ENCODE measurements at regions not wholly inside any gene's neighbourhood (a gene's known extent, or its start where the extent isn't known, plus 50 kb on each side); places are given as distances from the start of the nearest gene placed in this dataset.

- TF ChIP-seq CTCF (IDR thresholded peaks at IDR 0.05; ENCODE audit: control extremely low read depth, extremely low read depth, low read depth, missing control alignments), result no peak
- ChIA-PET CTCF (interaction anchor here (1.0 kb wide), 1 partner anchor 578 kb away, joined by 3 read pairs; no protein-coding TSS in a partner anchor), POLR2A (no interaction called here)
- no peak for DNase-seq (ENCODE audit: extremely low spot score)
Measured at GRCh38 chr15:81843757-81844407, 201.9 kb downstream of the MEX3B start.

GRCh38 chr15:81843226-81843625 lies 202.6 kb downstream of the MEX3B start:
- DNase-seq (ENCODE audit: extremely low spot score), result no peak
- CTCF ChIA-PET, result interaction anchor here (0.8 kb wide), 1 partner anchor 29 kb away, joined by 3 read pairs; no protein-coding TSS in a partner anchor
- no peak for TF ChIP-seq CTCF (IDR thresholded peaks at IDR 0.05; ENCODE audit: control extremely low read depth, extremely low read depth, low read depth, missing control alignments)
- POLR2A ChIA-PET, result no interaction called here

- ChIA-PET CTCF (interaction anchor here (1.0 kb wide), 1 partner anchor 10 kb away, joined by 3 read pairs; no protein-coding TSS in a partner anchor), POLR2A (no interaction called here)
- TF ChIP-seq CTCF (IDR thresholded peaks at IDR 0.05; ENCODE audit: control extremely low read depth, extremely low read depth, low read depth, missing control alignments), result no peak
Measured at GRCh38 chr15:81839387-81839786, 206.4 kb downstream of the MEX3B start.

GRCh38 chr15:81835731-81836130 lies 210.1 kb downstream of the MEX3B start:
- ChIA-PET CTCF (no interaction called here), POLR2A (no interaction called here)
- DNase-seq (ENCODE audit: extremely low spot score), result no peak
- TF ChIP-seq CTCF (IDR thresholded peaks at IDR 0.05; ENCODE audit: control extremely low read depth, extremely low read depth, low read depth, missing control alignments), result no peak

More at GRCh38 chr15:81839387-81839786, 206.4 kb downstream of the MEX3B start:
- DNase-seq (ENCODE audit: extremely low spot score), result no peak

GRCh38 chr15:81830520-81830919 lies 215.3 kb downstream of the MEX3B start:
- POLR2A ChIA-PET, result no interaction called here
- CTCF ChIA-PET, result no interaction called here
- no peak for TF ChIP-seq CTCF (IDR thresholded peaks at IDR 0.05; ENCODE audit: control extremely low read depth, extremely low read depth, low read depth, missing control alignments)
- DNase-seq (ENCODE audit: extremely low spot score), result no peak

- no peak for DNase-seq (ENCODE audit: extremely low spot score)
- ChIA-PET CTCF (no interaction called here), POLR2A (no interaction called here)
Measured at GRCh38 chr15:81829918-81830317, 215.9 kb downstream of the MEX3B start.

More at GRCh38 chr15:81829918-81830317, 215.9 kb downstream of the MEX3B start:
- TF ChIP-seq CTCF (IDR thresholded peaks at IDR 0.05; ENCODE audit: control extremely low read depth, extremely low read depth, low read depth, missing control alignments), result no peak

All from GM10248 (cell line).